SK-N-SH treated with all-trans-retinoic acid at 6 μM for 48 hours (cell line): ENCODE measurements at regions not wholly inside any gene's neighbourhood (a gene's known extent, or its start where the extent isn't known, plus 50 kb on each side); places are given as distances from the start of the nearest gene placed in this dataset.

ENCODE experiments used
- ATAC-seq: fragments of 200-7000 bp; cut with Tn5 transposase; 3 replicates; pipeline ENCODE4 v1.9.1; 2020; ENCODE audit warnings: mild to moderate bottlenecking, moderate library complexity
- ARNTL ChIP-seq: fragments of 450-650 bp; formaldehyde crosslinking; IDR thresholded peaks from 2 replicates; pipeline ENCODE4 v1.5.0; 2020; ENCODE audit warnings: low read depth, mild to moderate bottlenecking, moderate library complexity, borderline replicate concordance
- BACH2 ChIP-seq: fragments of 250-450 bp; sonication (Bioruptor Pico); IDR thresholded peaks from 2 replicates; pipeline ENCODE4 v1.9.0; 2021; ENCODE audit warnings: mild to moderate bottlenecking, borderline replicate concordance
- CREB5 ChIP-seq: fragments of 250-450 bp; sonication (Bioruptor Pico); IDR thresholded peaks from 2 replicates; pipeline ENCODE4 v1.5.1; 2020; ENCODE audit warnings: low read depth, mild to moderate bottlenecking, moderate library complexity
- CSDC2 ChIP-seq: fragments of 250-450 bp; sonication (Bioruptor Pico); IDR thresholded peaks from 2 replicates; pipeline ENCODE4 v1.5.0; 2020; ENCODE audit warnings: mild to moderate bottlenecking, moderate library complexity
- CSRNP3 ChIP-seq: fragments of 250-450 bp; sonication (Bioruptor Pico); IDR thresholded peaks from 2 replicates; pipeline ENCODE4 v1.5.1; 2021; ENCODE audit warnings: mild to moderate bottlenecking, moderate library complexity
- ESRRG ChIP-seq: fragments of 250-450 bp; sonication (Bioruptor Pico); IDR thresholded peaks from 2 replicates; pipeline ENCODE4 v1.6.1; 2021; ENCODE audit warnings: mild to moderate bottlenecking
- GLIS3 ChIP-seq: fragments of 250-450 bp; sonication (Bioruptor Pico); IDR thresholded peaks from 2 replicates; pipeline ENCODE4 v1.5.0; 2020; ENCODE audit warnings: mild to moderate bottlenecking, moderate library complexity
- ISL1 ChIP-seq: fragments of 250-450 bp; sonication (Bioruptor Pico); IDR thresholded peaks from 2 replicates; pipeline ENCODE4 v2.1.2; 2022; ENCODE audit warnings: mild to moderate bottlenecking, moderate library complexity
- PATZ1 ChIP-seq: fragments of 250-450 bp; sonication (Bioruptor Pico); IDR thresholded peaks from 2 replicates; pipeline ENCODE4 v1.8.0; 2020; ENCODE audit warnings: mild to moderate bottlenecking, moderate library complexity, borderline replicate concordance
- PPARA ChIP-seq: fragments of 250-450 bp; sonication (Bioruptor Pico); IDR thresholded peaks from 2 replicates; pipeline ENCODE4 v1.5.0; 2020; ENCODE audit warnings: mild to moderate bottlenecking, borderline replicate concordance
- RARB ChIP-seq: fragments of 250-450 bp; sonication (Bioruptor Pico); IDR thresholded peaks from 2 replicates; pipeline ENCODE4 v1.8.0; 2021; ENCODE audit warnings: mild to moderate bottlenecking, moderate library complexity
- SNAI2 ChIP-seq: fragments of 250-450 bp; sonication (Bioruptor Pico); IDR thresholded peaks from 2 replicates; pipeline ENCODE4 v1.5.0; 2020; ENCODE audit warnings: mild to moderate bottlenecking, moderate library complexity
- TCF4 ChIP-seq: fragments of 250-450 bp; sonication (Bioruptor Pico); IDR thresholded peaks from 2 replicates; pipeline ENCODE4 v1.8.0; 2021; ENCODE audit warnings: mild to moderate bottlenecking, moderate library complexity, borderline replicate concordance
- TOX ChIP-seq: fragments of 250-450 bp; sonication (Bioruptor Pico); IDR thresholded peaks from 2 replicates; pipeline ENCODE4 v1.8.0; 2021; ENCODE audit warnings: mild to moderate bottlenecking, moderate library complexity, borderline replicate concordance
- ZC3H10 ChIP-seq: fragments of 250-450 bp; sonication (Bioruptor Pico); IDR thresholded peaks from 2 replicates; pipeline ENCODE4 v1.5.1; 2021; ENCODE audit warnings: mild to moderate bottlenecking, moderate library complexity
- ZFP3 ChIP-seq: fragments of 250-450 bp; sonication (Bioruptor Pico); IDR thresholded peaks from 2 replicates; pipeline ENCODE4 v1.5.0; 2020; ENCODE audit warnings: mild to moderate bottlenecking, moderate library complexity
- ZFP30 ChIP-seq: fragments of 450-650 bp; formaldehyde crosslinking; IDR thresholded peaks from 2 replicates; pipeline ENCODE4 v1.5.0; 2022; ENCODE audit warnings: mild to moderate bottlenecking, moderate library complexity
- ZNF565 ChIP-seq: fragments of 450-650 bp; formaldehyde crosslinking; conservative IDR thresholded peaks from 2 replicates; pipeline ENCODE4 v1.5.0; 2020; ENCODE audit warnings: low read depth, mild to moderate bottlenecking, moderate library complexity
- ZNF70 ChIP-seq: fragments of 450-650 bp; formaldehyde crosslinking; IDR thresholded peaks from 2 replicates; pipeline ENCODE4 v1.5.0; 2020; ENCODE audit warnings: mild to moderate bottlenecking, moderate library complexity
- ZNF8 ChIP-seq: fragments of 450-650 bp; formaldehyde crosslinking; IDR thresholded peaks from 2 replicates; pipeline ENCODE4 v1.5.0; 2020; ENCODE audit warnings: mild to moderate bottlenecking, moderate library complexity
- TF ChIP-seq, protein P1 (sequence below): fragments of 250-450 bp; sonication (Bioruptor Pico); IDR thresholded peaks from 2 replicates; pipeline ENCODE4 v1.8.0; 2021; ENCODE audit warnings: low read depth, mild to moderate bottlenecking, moderate library complexity, borderline replicate concordance

GRCh38 chr1:103959565-103959964 is 209.9 kb downstream of the AMY1C start:
- no peak for ATAC-seq
- TF ChIP-seq ARNTL (CRISPR knock-in tag) (no peak), PATZ1 (no peak), RARB (CRISPR knock-in tag) (no peak)

GRCh38 chr1:103960045-103960444 is 210.3 kb downstream of the AMY1C start:
- TF ChIP-seq TCF4 (CRISPR knock-in tag) (no peak), ZNF565 (CRISPR knock-in tag) (no peak), ESRRG (CRISPR knock-in tag) (no peak), ZFP30 (CRISPR knock-in tag) (no peak), SNAI2 (CRISPR knock-in tag) (no peak), CSDC2 (CRISPR knock-in tag) (no peak), PPARA (CRISPR knock-in tag) (no peak), ZNF70 (CRISPR knock-in tag) (no peak), PATZ1 (no peak), TOX (no peak), BACH2 (CRISPR knock-in tag) (no peak), GLIS3 (CRISPR knock-in tag) (no peak)
- TF ChIP-seq, protein P1, sequence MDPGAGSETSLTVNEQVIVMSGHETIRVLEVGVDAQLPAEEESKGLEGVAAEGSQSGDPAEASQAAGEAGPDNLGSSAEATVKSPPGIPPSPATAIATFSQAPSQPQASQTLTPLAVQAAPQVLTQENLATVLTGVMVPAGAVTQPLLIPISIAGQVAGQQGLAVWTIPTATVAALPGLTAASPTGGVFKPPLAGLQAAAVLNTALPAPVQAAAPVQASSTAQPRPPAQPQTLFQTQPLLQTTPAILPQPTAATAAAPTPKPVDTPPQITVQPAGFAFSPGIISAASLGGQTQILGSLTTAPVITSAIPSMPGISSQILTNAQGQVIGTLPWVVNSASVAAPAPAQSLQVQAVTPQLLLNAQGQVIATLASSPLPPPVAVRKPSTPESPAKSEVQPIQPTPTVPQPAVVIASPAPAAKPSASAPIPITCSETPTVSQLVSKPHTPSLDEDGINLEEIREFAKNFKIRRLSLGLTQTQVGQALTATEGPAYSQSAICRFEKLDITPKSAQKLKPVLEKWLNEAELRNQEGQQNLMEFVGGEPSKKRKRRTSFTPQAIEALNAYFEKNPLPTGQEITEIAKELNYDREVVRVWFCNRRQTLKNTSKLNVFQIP (CRISPR knock-in tag): no peak
- no peak for ATAC-seq

GRCh38 chr1:103960710-103961109 is 211.0 kb downstream of the AMY1C start:
- TF ChIP-seq ZFP3 (CRISPR knock-in tag) (no peak), ZC3H10 (CRISPR knock-in tag) (no peak), ESRRG (CRISPR knock-in tag) (no peak), ZNF565 (CRISPR knock-in tag) (no peak), ZNF8 (no peak), CREB5 (CRISPR knock-in tag) (no peak), GLIS3 (CRISPR knock-in tag) (no peak), CSDC2 (CRISPR knock-in tag) (no peak), CSRNP3 (CRISPR knock-in tag) (no peak), ARNTL (CRISPR knock-in tag) (no peak), BACH2 (CRISPR knock-in tag) (no peak), PPARA (CRISPR knock-in tag) (no peak), PATZ1 (no peak), SNAI2 (CRISPR knock-in tag) (no peak), ISL1 (CRISPR knock-in tag) (no peak)
- ATAC-seq: no peak
